NCI-H748 (cell line): ENCODE measurements at regions not wholly inside any gene's neighbourhood (a gene's known extent, or its start where the extent isn't known, plus 50 kb on each side); places are given as distances from the start of the nearest gene placed in this dataset.
"Not testable (repeated sequence)": the region's sequence is repeated elsewhere in the genome, so short reads cannot be mapped to it uniquely, and the experiment has no call there.

ENCODE experiments used
- DNase-seq: peaks from one replicate; lab custom pipeline; 2025; ENCODE audit not compliant: unreplicated experiment; lab: John Stamatoyannopoulos, UW

- no peak for DNase-seq
Measured at GRCh38 chr3:190193210-190193609, 72.5 kb upstream of the P3H2 start.

- DNase-seq, result no peak
Measured at GRCh38 chr3:190192739-190193138, 72.0 kb upstream of the P3H2 start.

GRCh38 chr3:190192087-190192486 is 71.4 kb upstream of the P3H2 start:
- DNase-seq, result peak; percentile 73

- DNase-seq, result no peak
Measured at GRCh38 chr3:190188197-190188596, 67.5 kb upstream of the P3H2 start.

- peak; percentile 75 for DNase-seq
Measured at GRCh38 chr3:190183121-190183520, 62.4 kb upstream of the P3H2 start.

GRCh38 chr3:190182418-190183043 is 61.8 kb upstream of the P3H2 start:
- DNase-seq, result no peak

GRCh38 chr3:190180268-190180667 is 59.6 kb upstream of the P3H2 start:
- no peak for DNase-seq

GRCh38 chr3:190178779-190179178 is 58.1 kb upstream of the P3H2 start:
- DNase-seq, result no peak

GRCh38 chr3:190176933-190177525 is 56.3 kb upstream of the P3H2 start:
- not testable (repeated sequence) for DNase-seq

- not testable (repeated sequence) for DNase-seq
Measured at GRCh38 chr3:190176106-190176505, 55.4 kb upstream of the P3H2 start.

- DNase-seq, result no peak
Measured at GRCh38 chr3:190175490-190175889, 54.8 kb upstream of the P3H2 start.

- DNase-seq, result no peak
Measured at GRCh38 chr3:190174471-190174870, 53.8 kb upstream of the P3H2 start.

GRCh38 chr3:190173426-190173825 is 52.7 kb upstream of the P3H2 start:
- DNase-seq, result no peak

- no peak for DNase-seq
Measured at GRCh38 chr3:190172751-190173150, 52.1 kb upstream of the P3H2 start.
